GM13976 (cell line): ENCODE measurements at regions not wholly inside any gene's neighbourhood (a gene's known extent, or its start where the extent isn't known, plus 50 kb on each side); places are given as distances from the start of the nearest gene placed in this dataset.
"Not testable (repeated sequence)": the region's sequence is repeated elsewhere in the genome, so short reads cannot be mapped to it uniquely, and the experiment has no call there.

Experiments used
- DNase-seq: peaks from one replicate; pipeline ENCODE4 v3.0.0; 2012; ENCODE audit warnings: low spot score
- in situ Hi-C: fragments of 300-500 bp; cut with MboI; formaldehyde crosslinking; loops from one replicate; pipeline ENCODE4 v1.12.0; 2022; ENCODE audit warnings: low sequenced_read_pairs, mixed read lengths, inconsistent platforms; ENCODE audit not compliant: unreplicated experiment
- TF ChIP-seq, protein P1 (sequence below): IDR thresholded peaks from 2 replicates; pipeline ENCODE4 v1.5.1; 2012; ENCODE audit warnings: borderline replicate concordance, mild to moderate bottlenecking; ENCODE audit not compliant: insufficient read depth; ENCODE audit errors: extremely low read depth, missing control alignments, control extremely low read depth

- TF ChIP-seq, protein P1, sequence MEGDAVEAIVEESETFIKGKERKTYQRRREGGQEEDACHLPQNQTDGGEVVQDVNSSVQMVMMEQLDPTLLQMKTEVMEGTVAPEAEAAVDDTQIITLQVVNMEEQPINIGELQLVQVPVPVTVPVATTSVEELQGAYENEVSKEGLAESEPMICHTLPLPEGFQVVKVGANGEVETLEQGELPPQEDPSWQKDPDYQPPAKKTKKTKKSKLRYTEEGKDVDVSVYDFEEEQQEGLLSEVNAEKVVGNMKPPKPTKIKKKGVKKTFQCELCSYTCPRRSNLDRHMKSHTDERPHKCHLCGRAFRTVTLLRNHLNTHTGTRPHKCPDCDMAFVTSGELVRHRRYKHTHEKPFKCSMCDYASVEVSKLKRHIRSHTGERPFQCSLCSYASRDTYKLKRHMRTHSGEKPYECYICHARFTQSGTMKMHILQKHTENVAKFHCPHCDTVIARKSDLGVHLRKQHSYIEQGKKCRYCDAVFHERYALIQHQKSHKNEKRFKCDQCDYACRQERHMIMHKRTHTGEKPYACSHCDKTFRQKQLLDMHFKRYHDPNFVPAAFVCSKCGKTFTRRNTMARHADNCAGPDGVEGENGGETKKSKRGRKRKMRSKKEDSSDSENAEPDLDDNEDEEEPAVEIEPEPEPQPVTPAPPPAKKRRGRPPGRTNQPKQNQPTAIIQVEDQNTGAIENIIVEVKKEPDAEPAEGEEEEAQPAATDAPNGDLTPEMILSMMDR, result no peak
- DNase-seq, result no peak
- in situ Hi-C loops, result no loop called here
These were observed 95.9 kb upstream of the PLEKHG1 start for GRCh38 chr6:150503586-150504339.

DNA sequence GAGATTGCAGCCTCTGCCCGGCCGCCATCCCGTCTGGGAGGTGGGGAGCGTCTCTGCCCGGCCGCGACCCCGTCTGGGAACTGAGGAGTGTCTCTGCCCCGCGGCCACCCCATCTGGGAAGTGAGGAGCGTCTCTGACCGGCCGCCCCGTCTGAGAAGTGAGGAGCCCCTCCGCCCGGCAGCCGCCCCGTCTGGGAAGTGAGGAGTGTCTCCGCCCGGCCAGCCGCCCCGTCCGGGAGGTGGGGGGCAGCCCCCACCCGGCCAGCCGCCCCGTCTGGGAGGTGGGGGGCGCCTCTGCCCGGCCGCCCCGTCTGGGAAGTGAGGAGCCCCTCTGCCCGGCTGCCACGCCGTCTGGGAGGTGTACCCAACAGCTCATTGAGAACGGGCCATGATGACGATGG, 92.3 kb upstream of the PLEKHG1 start:
- DNase-seq, in situ Hi-C loops: not testable (repeated sequence)

DNA sequence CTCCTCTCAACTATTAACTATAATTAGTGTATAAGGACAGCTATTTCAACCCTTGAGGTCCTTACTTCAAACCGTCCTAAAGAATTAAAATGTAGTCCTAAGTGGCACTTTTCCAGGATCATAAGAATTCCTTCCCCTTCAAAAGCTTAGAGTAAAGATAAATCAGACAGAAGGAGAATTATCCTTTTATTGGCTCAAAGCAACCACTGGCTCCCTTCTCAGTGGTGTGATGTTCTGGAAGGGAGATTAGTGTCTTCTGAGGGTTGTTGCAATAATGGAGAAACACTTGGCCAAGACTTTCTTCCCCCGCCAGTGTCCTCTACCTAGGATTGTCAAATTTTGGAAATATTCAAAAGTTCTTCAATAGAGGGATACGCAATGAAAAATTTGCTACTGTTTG, 89.1 kb upstream of the PLEKHG1 start:
- DNase-seq, result no peak
- in situ Hi-C loops, result no loop called here
- TF ChIP-seq, protein P1, result no peak

DNA sequence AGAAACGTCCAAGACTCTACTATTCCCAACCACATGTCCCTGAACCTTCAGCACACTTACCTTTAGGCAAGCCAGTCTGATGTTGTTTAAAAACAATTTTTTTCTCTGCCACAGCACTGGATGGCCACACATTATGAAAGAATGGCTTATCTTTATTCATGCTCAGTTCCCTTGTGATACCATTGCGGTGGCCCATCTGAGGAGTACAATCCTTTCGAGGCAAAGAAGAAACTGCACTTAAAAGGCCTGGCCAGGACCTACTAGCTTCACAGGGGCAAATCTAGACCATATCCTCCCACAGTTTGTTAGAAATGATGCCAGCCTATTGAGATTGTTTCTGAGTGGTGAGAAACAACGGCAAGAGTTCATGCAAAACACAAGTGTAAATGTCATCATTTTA, 88.4 kb upstream of the PLEKHG1 start:
- DNase-seq, result no peak
- in situ Hi-C loops, result no loop called here
- TF ChIP-seq, protein P1, result no peak

DNA sequence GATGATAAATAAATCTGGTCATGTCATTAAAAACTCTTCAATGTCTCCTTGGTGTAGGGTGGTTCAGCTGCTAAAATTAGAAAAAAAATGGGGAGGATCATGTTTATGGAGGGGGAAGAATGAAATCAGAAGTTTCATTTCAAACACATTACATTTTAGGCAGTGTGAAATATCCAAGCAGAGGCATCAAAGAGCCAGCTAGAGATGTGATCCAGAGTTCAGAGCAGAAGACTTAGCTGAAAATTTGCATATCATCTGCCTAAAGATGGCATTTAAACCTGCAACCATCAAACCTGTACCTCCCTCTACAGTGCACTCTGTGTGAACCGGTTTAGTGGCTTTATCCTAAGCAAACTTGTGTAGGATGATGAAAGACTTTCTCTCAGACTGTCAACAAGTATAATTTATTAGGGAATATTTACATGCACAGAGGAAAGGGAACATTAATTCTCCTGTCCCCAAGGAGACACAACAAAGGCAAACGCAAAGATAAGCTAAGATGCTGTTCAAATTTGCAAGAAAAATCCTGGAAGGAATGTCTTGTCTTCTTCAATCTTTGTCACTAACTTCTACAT, 84.8 kb upstream of the PLEKHG1 start:
- no peak for DNase-seq
- in situ Hi-C loops, result no loop called here
- TF ChIP-seq, protein P1, result no peak

DNA sequence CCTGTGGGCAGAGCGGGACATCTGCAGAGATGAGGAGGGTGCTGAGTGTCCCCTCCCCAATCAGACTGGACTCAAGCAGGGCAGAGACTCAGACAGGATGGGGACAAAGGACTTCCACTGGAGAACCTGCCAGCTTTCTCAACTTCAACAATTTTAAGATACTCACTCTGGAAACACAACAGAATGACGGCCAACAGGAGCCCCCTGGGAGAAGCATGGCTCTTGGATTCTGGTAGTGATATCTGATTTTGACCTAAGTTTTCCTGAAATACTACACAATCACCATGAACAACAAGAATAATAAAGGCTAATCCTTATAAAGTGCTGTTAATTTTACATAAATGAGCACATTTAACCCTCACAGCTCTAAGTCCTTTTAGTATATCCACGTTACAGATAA, 83.5 kb upstream of the PLEKHG1 start:
- TF ChIP-seq, protein P1, result no peak
- in situ Hi-C loops, result no loop called here
- no peak for DNase-seq

DNA sequence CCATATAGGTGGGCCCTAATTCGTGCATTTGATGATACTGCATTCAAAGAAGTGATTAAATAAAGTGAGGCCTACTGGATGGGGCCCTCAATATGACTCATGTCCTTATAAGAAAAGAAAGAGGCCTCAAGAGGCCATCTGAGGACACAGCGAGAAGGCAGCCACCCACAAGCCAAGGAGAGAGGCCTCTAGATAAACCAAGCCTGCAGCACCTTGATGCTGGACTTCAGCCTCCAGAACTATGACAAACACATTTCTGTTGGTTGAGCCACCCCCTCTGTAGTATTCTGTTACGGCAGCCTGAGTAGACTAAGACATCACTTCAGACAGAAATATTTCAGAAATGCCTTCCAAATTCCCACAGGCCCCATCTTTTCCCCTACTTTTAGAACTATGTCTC, 82.5 kb upstream of the PLEKHG1 start:
- TF ChIP-seq, protein P1, result no peak
- DNase-seq, result no peak
- in situ Hi-C loops, result no loop called here
